B cell (primary cell): ENCODE measurements at regions not wholly inside any gene's neighbourhood (a gene's known extent, or its start where the extent isn't known, plus 50 kb on each side); places are given as distances from the start of the nearest gene placed in this dataset.

Experiments
- ATAC-seq: fragments of 200-7000 bp; cut with Tn5 transposase; one replicate; pipeline ENCODE4 v1.10.0; 2021; ENCODE audit warnings: low read depth, mild to moderate bottlenecking, moderate number of reproducible peaks, moderate library complexity
- CTCF ChIA-PET: fragments of 350-600 bp; sonication (Branson Sonifier 250); formaldehyde crosslinking; loops from one replicate; lab custom pipeline; 2021; ENCODE audit warnings: antibody characterized with exemption, inconsistent platforms; lab: Charles Lee
- POLR2A ChIA-PET: fragments of 350-600 bp; sonication (Branson Sonifier 250); formaldehyde crosslinking; loops from one replicate; lab custom pipeline; 2021; ENCODE audit warnings: antibody characterized with exemption; lab: Charles Lee
- DNase-seq: peaks from one replicate; pipeline ENCODE4 v3.0.0; 2013
- H2AFZ ChIP-seq: 2 replicates; pipeline ENCODE4 v1.6.1; 2012; ENCODE audit warnings: mild to moderate bottlenecking, low read depth, low read length; ENCODE audit not compliant: insufficient read depth, poor library complexity, severe bottlenecking
- H3K27ac ChIP-seq, 2 donors: 1 replicate in 1 of 2; 2 replicates in 1 of 2; pipeline ENCODE4 v1.5.1; 2012 to 2013; ENCODE audit warnings: low read length in 2 of 2, mild to moderate bottlenecking in 2 of 2, moderate library complexity in 1 of 2
- H3K27me3 ChIP-seq, 4 experiments: fragments of 200-600 bp in 1 of 4; sonication (generic) in 1 of 4; replicated peaks in 1 of 4; 1 replicate in 2 of 4; 2 replicates in 2 of 4; pipeline versions ENCODE4 v1.6.1 to v1.7.0; 2013 to 2016; ENCODE audit warnings: low read length in 3 of 4, mild to moderate bottlenecking in 2 of 4, mixed read lengths in 1 of 4, moderate library complexity in 1 of 4; ENCODE audit not compliant: insufficient read depth in 4 of 4, control insufficient read depth in 3 of 4; ENCODE audit errors: control extremely low read depth in 1 of 4
- H3K36me3 ChIP-seq, 2 experiments: replicated peaks in 1 of 2; 1 replicate in 1 of 2; 2 replicates in 1 of 2; pipeline versions ENCODE4 v1.6.1 to v1.7.1; 2013; ENCODE audit warnings: low read length in 1 of 2; ENCODE audit not compliant: insufficient read depth in 2 of 2, control insufficient read depth in 1 of 2; ENCODE audit errors: control extremely low read depth in 1 of 2, extremely low read depth in 1 of 2
- H3K4me1 ChIP-seq, 2 donors: fragments of 200-600 bp in 1 of 2; sonication (generic) in 1 of 2; 1 replicate in 1 of 2; 2 replicates in 1 of 2; pipeline versions ENCODE4 v1.5.1 to v1.6.1; 2013 to 2017; ENCODE audit warnings: low read length in 2 of 2; ENCODE audit not compliant: control insufficient read depth in 2 of 2, insufficient read depth in 2 of 2
- H3K4me2 ChIP-seq: replicated peaks from 2 replicates; pipeline ENCODE3; 2012; ENCODE audit warnings: mild to moderate bottlenecking, low read depth, low read length; ENCODE audit not compliant: poor library complexity, severe bottlenecking
- H3K4me3 ChIP-seq, 5 experiments: fragments of 200-600 bp in 1 of 5; sonication (generic) in 1 of 5; 1 replicate in 3 of 5; 2 replicates in 2 of 5; pipeline versions ENCODE4 v1.5.1 to v1.7.0; 2011 to 2016; ENCODE audit warnings: low read length in 4 of 5, mild to moderate bottlenecking in 4 of 5, low read depth in 2 of 5, control low read depth in 1 of 5, moderate library complexity in 1 of 5; ENCODE audit not compliant: insufficient read depth in 1 of 5; ENCODE audit errors: control extremely low read depth in 1 of 5, extremely low read depth in 1 of 5
- H3K79me2 ChIP-seq: fragments of 200-600 bp; sonication (generic); one replicate; pipeline ENCODE4 v1.6.0; 2016; ENCODE audit warnings: low read length; ENCODE audit not compliant: control insufficient read depth, insufficient read depth
- H3K9ac ChIP-seq: fragments of 200-600 bp; sonication (generic); 2 replicates; pipeline ENCODE4 v1.6.1; 2017; ENCODE audit warnings: mild to moderate bottlenecking, low read length, moderate library complexity
- H3K9me3 ChIP-seq, 3 donors: one replicate each; pipeline versions ENCODE4 v1.6.1 to v1.7.1; 2013; ENCODE audit warnings: low read length in 2 of 3; ENCODE audit not compliant: control insufficient read depth in 2 of 3, insufficient read depth in 1 of 3; ENCODE audit errors: control extremely low read depth in 1 of 3
- H4K20me1 ChIP-seq: 2 replicates; pipeline ENCODE4 v1.6.0; 2012; ENCODE audit warnings: mild to moderate bottlenecking, low read length; ENCODE audit not compliant: insufficient read depth, control insufficient read depth, poor library complexity, severe bottlenecking
- H3K27ac Mint-ChIP-seq: one replicate; pipeline ENCODE4 v1.8.0; 2021; ENCODE audit warnings: mixed read lengths
- H3K27me3 Mint-ChIP-seq: one replicate; pipeline ENCODE4 v1.8.0; 2021; ENCODE audit warnings: mixed read lengths
- H3K4me1 Mint-ChIP-seq: one replicate; pipeline ENCODE4 v1.8.0; 2021; ENCODE audit warnings: mixed read lengths
- H3K4me3 Mint-ChIP-seq: one replicate; pipeline ENCODE4 v1.8.0; 2021; ENCODE audit warnings: mixed read lengths
- H3K9me3 Mint-ChIP-seq: one replicate; pipeline ENCODE4 v1.8.0; 2022; ENCODE audit warnings: mixed read lengths; ENCODE audit not compliant: insufficient read depth
- CTCF ChIP-seq: fragments of 200-600 bp; IDR thresholded peaks from one replicate; pipeline ENCODE4 v1.8.0; 2022; ENCODE audit warnings: antibody characterized with exemption, mild to moderate bottlenecking
- EZH2 ChIP-seq: IDR thresholded peaks from 2 replicates; pipeline ENCODE4 v1.6.1; 2012; ENCODE audit warnings: borderline replicate concordance, low read depth, mild to moderate bottlenecking, moderate library complexity, low read length; ENCODE audit not compliant: insufficient read depth, poor library complexity, severe bottlenecking
- WGBS: methylation state at CpG from one replicate; pipeline ENCODE4 v1.1.5; 2013; ENCODE audit warnings: missing lambda C conversion rate; ENCODE audit not compliant: insufficient coverage; 5-methylcytosine and 5-hydroxymethylcytosine counted together
- intact Hi-C: fragments of 100-400 bp; cut with micrococcal nuclease; formaldehyde crosslinking; loops from one replicate; pipeline ENCODE4 v1.10.0; 2022

- no peaks in the 10 kb centered on the region for H3K36me3 ChIP-seq
- no peaks in the 10 kb centered on the region for H4K20me1 ChIP-seq
- Mint-ChIP-seq H3K4me1 (no peaks in the 10 kb centered on the region), H3K27ac (no peak overlapping the region), H3K9me3 (no peaks in the 10 kb centered on the region), H3K27me3 (peaks cover 34% of the 10 kb centered on the region), H3K4me3 (no peak overlapping the region)
- no peak overlapping the region for H3K27ac ChIP-seq
- H3K27me3 ChIP-seq = peaks cover 0 to 13% (median 6%) of the 10 kb centered on the region in 4 experiments
- intact Hi-C loops = no loop called here
- ATAC-seq (no peak), DNase-seq (no peak)
- WGBS = 100% methylated on average over 1 of the region's 3 CpGs
- H3K4me1 ChIP-seq = no peaks in the 10 kb centered on the region
- no peak for TF ChIP-seq CTCF
- no peak for TF ChIP-seq EZH2
- H3K9ac ChIP-seq = no peak overlapping the region
- H3K9me3 ChIP-seq = no peaks in the 10 kb centered on the region
- H3K4me2 ChIP-seq = no peak overlapping the region
- ChIA-PET POLR2A (no interaction called here), CTCF (no interaction called here)
- no peak overlapping the region for H2AFZ ChIP-seq
- H3K79me2 ChIP-seq = no peaks in the 10 kb centered on the region
- H3K4me3 ChIP-seq = no peak overlapping the region
Measured at GRCh38 chr16:86175816-86176215, 276.9 kb downstream of the IRF8 start.

- H3K4me1 ChIP-seq = no peaks in the 10 kb centered on the region
- H3K27ac Mint-ChIP-seq = no peak overlapping the region
- CTCF ChIA-PET = no interaction called here
- no peak overlapping the region for H2AFZ ChIP-seq
- intact Hi-C loops = no loop called here
- TF ChIP-seq EZH2 (no peak), CTCF (no peak)
- H3K4me3 ChIP-seq = no peak overlapping the region
- H3K27me3 ChIP-seq = peaks cover 0 to 13% (median 6%) of the 10 kb centered on the region in 4 experiments
- no peak for ATAC-seq
- no peak overlapping the region for H3K27ac ChIP-seq
- no peaks in the 10 kb centered on the region for H3K36me3 ChIP-seq
- H3K4me1 Mint-ChIP-seq = no peaks in the 10 kb centered on the region
- POLR2A ChIA-PET = no interaction called here
- H3K9ac ChIP-seq = no peak overlapping the region
- H3K27me3 Mint-ChIP-seq = peaks cover 31% of the 10 kb centered on the region
- H3K9me3 ChIP-seq = peaks cover 0 to 4% (median 0%) of the 10 kb centered on the region in 3 donors
- H3K4me3 Mint-ChIP-seq = no peak overlapping the region
- no peaks in the 10 kb centered on the region for H3K79me2 ChIP-seq
- no peaks in the 10 kb centered on the region for H3K9me3 Mint-ChIP-seq
- 96% methylated on average over 3 of the region's 3 CpGs for WGBS
- H4K20me1 ChIP-seq = no peaks in the 10 kb centered on the region
- DNase-seq = no peak
- H3K4me2 ChIP-seq = no peak overlapping the region
Measured at GRCh38 chr16:86176462-86176861, 277.5 kb downstream of the IRF8 start.
